ENCODE measurements at regions not wholly inside any gene's neighbourhood (a gene's known extent, or its start where the extent isn't known, plus 50 kb on each side); places are given as distances from the start of the nearest gene placed in this dataset.
"Not testable (repeated sequence)": the region's sequence is repeated elsewhere in the genome, so short reads cannot be mapped to it uniquely, and the experiment has no call there.

GRCh38 chr3:169029674-169030285, 633.7 kb downstream of the MECOM start:
- no peak for DNase-seq

DNA sequence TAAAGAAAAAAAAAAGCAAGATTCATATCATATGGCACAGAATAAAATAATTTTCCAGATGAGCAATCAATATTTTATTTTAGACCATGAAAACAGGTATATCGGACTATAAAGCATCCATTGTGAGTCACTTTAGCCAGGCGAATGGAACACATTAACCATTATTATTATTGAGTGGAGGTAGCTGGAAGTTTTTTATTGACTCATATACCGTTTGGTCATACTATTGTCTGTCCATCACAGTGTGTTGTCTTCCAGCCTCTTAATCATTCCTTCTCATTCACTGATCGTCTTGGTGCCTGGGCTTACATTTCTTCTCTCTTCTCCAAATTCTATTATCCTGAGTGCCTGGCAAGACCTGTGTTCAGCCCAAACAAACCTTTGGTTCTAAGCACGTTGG, 634.8 kb downstream of the MECOM start:
- DNase-seq, result no peak

- peak; percentile 65 for DNase-seq
Measured at GRCh38 chr3:169026543-169027182, 636.8 kb downstream of the MECOM start.

GRCh38 chr3:169022457-169022856, 641.1 kb downstream of the MECOM start:
- DNase-seq, result peak; percentile 22

- DNase-seq, result no peak
Measured at GRCh38 chr3:169020371-169020770, 643.1 kb downstream of the MECOM start.

GRCh38 chr3:169009453-169009852, 654.1 kb downstream of the MECOM start:
- no peak for DNase-seq

DNA sequence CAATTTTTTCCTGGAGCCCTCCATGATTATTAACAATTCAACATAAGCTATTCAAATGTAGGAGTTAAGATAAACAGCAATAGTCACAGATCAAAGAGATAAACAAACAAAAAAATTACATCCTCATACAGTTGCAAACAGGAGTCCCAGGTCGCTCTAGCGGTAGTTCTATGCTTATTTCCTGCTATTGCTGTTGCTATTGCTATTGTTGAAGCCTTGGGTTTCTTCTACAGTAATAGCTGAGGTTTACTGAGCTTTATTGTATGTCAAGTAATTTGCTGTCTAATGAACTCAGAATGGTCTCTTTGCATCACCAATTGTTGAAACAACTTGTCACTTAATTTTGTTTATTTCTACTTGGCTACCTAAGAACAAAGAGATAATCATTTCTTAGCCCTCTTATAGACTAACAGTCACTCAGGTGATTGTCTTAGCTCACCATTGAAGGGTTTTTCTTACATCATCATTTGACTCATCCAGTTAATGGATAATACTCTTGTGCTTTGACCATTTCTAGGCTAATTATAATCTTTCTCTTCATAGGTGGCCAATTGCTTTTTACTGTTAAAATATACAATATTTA, 654.6 kb downstream of the MECOM start:
- DNase-seq, result no peak

GRCh38 chr3:169007145-169007544, 656.4 kb downstream of the MECOM start:
- DNase-seq, result no peak

GRCh38 chr3:169006398-169006797, 657.1 kb downstream of the MECOM start:
- DNase-seq, result not testable (repeated sequence)

DNA sequence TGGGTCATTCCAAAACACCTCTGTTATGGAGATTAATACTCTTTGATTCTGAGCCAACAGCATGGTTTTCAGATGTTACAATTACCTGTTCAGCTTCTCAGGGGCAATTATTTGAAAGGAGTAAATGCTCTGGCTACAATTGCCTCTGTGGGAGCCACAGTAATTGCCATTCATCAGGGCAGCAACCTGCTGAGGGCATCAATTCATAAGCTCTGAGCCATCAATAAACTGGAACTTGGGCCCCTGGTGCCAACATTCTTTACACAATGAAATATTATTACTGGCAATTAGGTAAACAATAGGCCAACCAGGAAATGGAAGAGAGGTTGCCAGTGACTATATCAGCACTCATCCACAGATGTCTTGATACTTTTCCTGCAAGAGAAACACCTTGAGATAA, 660.8 kb downstream of the MECOM start:
- DNase-seq, result no peak

GRCh38 chr3:168998792-168999191, 664.7 kb downstream of the MECOM start:
- no peak for DNase-seq

GRCh38 chr3:168997488-168997887, 666.0 kb downstream of the MECOM start:
- DNase-seq, result no peak

DNA sequence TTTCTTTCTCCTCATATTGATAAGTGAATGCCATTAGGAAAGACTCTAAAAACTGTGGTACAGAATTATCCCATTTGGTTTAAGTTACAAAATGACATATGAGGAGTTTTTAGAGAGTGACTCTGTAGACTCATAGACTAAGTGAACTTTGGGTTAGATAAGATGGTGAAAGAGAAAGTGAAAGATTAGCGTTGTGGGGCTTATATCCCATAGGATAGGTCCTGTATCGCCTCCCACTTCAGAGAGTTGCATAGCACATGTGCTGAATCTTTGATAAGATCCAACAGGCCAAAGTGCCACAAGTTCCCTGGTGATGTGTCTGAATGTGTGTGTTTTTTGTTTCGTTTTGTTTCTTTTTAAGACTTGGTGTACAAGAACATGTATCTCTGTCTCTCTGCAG, 666.9 kb downstream of the MECOM start:
- DNase-seq, result no peak

GRCh38 chr3:168995129-168995528, 668.4 kb downstream of the MECOM start:
- no peak for DNase-seq

- no peak for DNase-seq
Measured at GRCh38 chr3:168991803-168992202, 671.7 kb downstream of the MECOM start.

DNA sequence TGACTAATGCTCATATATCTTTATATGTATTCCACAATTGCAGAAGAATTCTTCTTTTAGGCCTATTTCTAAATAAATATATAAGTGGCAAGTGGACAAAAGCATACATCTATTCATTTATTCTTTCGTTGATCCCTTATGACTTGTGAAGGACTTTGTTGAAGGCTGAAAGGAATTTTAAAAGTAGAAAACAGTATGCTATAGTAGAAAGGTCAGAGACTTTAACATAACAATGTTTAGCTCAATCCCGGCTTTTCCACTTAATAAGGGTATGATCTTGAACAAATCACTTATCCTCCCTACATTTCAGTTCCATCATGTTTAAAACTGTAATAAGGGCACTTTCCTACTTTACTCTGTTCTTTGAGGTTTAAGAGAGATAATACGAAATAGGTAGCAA, 672.9 kb downstream of the MECOM start:
- no peak for DNase-seq

DNA sequence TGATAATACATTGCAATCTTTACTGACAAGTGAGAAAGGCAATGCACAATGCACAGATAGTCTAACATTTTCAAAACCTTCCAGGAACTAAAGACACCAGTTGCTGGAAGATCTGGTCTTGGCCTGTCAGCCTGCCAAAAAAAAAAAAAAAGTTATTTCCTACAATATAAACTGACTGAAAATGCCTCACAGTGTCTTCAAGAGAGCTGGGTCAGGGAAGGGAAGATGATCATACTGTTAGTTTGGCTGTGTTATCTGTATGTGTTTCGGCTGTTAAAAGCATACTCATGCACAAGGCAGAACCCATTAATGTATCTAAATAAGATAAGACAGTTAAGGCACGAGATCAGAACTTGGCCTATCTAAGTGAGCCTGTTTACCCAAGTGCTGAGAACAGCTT, 673.4 kb downstream of the MECOM start:
- DNase-seq, result no peak

- no peak for DNase-seq
Measured at GRCh38 chr3:168989396-168989795, 674.1 kb downstream of the MECOM start.

GRCh38 chr3:168988853-168989252, 674.7 kb downstream of the MECOM start:
- no peak for DNase-seq

- DNase-seq, result no peak
Measured at GRCh38 chr3:168984872-168985271, 678.6 kb downstream of the MECOM start.

DNA sequence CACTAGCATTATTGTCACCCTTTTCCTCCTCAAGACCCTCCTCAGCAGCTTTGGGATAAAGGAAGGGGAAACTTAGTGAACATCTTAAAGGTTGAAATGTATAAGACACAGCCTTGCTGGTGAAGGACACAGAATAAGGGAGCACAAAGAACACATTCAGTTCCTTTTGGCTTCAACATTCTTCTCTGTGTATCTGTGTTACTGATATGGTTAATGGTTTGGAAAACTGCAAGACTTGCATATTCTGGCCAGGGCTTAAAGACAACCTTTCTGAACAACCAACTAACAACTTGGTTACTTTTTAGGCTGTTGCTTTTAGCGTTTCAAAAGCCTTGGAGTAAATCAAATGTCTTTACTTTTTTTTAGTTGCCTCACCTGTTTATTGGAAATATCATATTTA, 680.5 kb downstream of the MECOM start:
- DNase-seq, result no peak

DNA sequence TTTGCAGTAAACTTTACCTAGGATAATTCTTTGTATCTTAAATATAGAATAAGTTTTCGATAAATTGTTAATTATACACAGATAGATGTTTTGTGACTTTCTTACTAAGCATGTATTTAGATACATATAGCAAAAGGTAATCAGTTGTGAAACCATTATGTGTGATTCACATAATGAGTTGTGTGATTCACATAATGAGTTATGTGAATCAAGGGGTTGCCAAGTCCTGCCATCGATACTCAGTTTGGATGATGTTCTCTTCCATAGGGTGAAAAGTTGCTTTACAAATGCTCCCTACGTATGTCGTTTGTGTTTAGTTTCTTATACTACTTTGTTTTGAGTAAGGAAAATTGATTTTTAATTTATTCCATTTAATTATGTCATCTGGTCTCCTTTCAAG, 682.1 kb downstream of the MECOM start:
- no peak for DNase-seq

DNA sequence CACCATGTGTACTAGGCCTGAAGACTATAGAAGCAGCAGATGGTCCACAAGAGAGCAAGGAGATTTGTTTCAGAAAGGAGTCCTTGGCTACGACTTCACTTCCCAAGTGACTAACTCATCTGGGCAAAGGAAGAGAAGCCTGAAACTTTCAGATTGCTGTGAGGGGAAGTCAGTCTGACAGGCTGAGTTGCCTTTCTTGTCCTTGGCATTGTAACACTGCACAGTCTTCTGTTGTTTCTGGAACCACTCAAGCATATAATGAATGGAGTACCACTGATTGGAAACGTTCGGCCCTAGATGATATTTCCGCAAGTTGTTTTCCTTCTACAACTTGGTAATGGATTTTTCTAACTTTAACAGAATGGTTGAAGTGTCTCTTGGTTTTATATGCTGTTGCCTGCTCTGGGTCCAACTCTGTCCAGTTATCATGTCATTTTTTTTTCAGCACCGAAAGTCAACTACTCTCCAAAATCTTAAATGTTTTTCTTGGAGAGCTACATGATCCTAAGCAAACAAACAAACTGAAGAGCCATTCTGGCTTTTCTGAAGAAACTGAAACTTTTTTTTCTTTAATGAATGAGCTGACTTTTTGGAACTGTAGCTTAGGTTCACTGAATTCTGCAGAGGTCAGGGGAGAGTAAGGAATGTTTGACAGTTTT, 685.7 kb downstream of the MECOM start:
- no peak for DNase-seq

- DNase-seq, result no peak
Measured at GRCh38 chr3:168976969-168977368, 686.5 kb downstream of the MECOM start.
